ENCODE measurements at regions not wholly inside any gene's neighbourhood (a gene's known extent, or its start where the extent isn't known, plus 50 kb on each side); places are given as distances from the start of the nearest gene placed in this dataset.

DNA sequence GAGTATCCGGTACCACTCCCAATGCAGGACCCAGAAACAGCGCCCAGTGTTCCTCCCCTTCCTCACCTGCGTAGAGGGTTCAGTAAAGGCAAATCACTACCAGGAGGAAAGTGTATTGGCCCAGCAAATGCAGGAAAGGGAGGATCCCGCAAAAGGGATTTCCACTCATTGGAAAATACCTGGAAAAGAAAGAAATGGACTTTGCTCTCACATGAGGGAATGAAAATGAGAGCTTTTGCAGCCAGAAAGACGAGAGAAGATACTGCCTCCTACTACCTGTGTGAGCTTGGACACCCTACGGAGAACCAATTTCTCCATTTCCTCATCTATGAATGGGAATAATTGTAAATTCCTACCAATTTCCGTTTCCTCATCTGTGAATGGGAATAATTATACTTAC, 184.1 kb upstream of the PPARGC1A start:
- peaks cover 2 to 20% (median 7%) of the 10 kb centered on the region in 4 donors for H3K4me1 ChIP-seq (ENCODE audit: control insufficient read depth in 4 of 4, insufficient read depth in 4 of 4, low read length in 3 of 4)
- no peaks in the 10 kb centered on the region for H3K9me3 ChIP-seq (ENCODE audit: control insufficient read depth in 4 of 4, low read length in 3 of 4)
- WGBS, result 65% methylated on average over 7 of the region's 7 CpGs
- H3K27me3 ChIP-seq (ENCODE audit: control insufficient read depth in 4 of 4, insufficient read depth in 4 of 4, low read length in 3 of 4), result no peaks in the 10 kb centered on the region
- H3K36me3 ChIP-seq (ENCODE audit: control insufficient read depth in 4 of 4, insufficient read depth in 3 of 4, low read depth in 1 of 4, low read length in 3 of 4), result no peaks in the 10 kb centered on the region
- no peak overlapping the region for H3K4me3 ChIP-seq (ENCODE audit: low read depth in 1 of 3, low read length in 3 of 3)
- H3K27ac ChIP-seq (ENCODE audit: low read depth in 1 of 2, low read length in 2 of 2), result no peak overlapping the region
- no peak for DNase-seq (ENCODE audit: low spot score)
- no peak for TF ChIP-seq GABPA (IDR thresholded peaks at IDR 0.05 in 1 of 2, conservative IDR thresholded peaks at IDR 0.05 in 1 of 2)
- TF ChIP-seq YY1 (IDR thresholded peaks at IDR 0.05), result peak; percentile 62
- TF ChIP-seq EGR1 (IDR thresholded peaks at IDR 0.05; ENCODE audit: low read depth in 2 of 2), result no peak
- no peak for TF ChIP-seq TAF1 (conservative IDR thresholded peaks at IDR 0.05)
- TF ChIP-seq NR2F2 (IDR thresholded peaks at IDR 0.05), result no peak
- TF ChIP-seq, protein P1, sequence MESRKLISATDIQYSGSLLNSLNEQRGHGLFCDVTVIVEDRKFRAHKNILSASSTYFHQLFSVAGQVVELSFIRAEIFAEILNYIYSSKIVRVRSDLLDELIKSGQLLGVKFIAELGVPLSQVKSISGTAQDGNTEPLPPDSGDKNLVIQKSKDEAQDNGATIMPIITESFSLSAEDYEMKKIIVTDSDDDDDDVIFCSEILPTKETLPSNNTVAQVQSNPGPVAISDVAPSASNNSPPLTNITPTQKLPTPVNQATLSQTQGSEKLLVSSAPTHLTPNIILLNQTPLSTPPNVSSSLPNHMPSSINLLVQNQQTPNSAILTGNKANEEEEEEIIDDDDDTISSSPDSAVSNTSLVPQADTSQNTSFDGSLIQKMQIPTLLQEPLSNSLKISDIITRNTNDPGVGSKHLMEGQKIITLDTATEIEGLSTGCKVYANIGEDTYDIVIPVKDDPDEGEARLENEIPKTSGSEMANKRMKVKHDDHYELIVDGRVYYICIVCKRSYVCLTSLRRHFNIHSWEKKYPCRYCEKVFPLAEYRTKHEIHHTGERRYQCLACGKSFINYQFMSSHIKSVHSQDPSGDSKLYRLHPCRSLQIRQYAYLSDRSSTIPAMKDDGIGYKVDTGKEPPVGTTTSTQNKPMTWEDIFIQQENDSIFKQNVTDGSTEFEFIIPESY (IDR thresholded peaks at IDR 0.05), result no peak
- TF ChIP-seq RAD21 (IDR thresholded peaks at IDR 0.05), result peak; percentile 22 to 45
- TF ChIP-seq, protein P2, sequence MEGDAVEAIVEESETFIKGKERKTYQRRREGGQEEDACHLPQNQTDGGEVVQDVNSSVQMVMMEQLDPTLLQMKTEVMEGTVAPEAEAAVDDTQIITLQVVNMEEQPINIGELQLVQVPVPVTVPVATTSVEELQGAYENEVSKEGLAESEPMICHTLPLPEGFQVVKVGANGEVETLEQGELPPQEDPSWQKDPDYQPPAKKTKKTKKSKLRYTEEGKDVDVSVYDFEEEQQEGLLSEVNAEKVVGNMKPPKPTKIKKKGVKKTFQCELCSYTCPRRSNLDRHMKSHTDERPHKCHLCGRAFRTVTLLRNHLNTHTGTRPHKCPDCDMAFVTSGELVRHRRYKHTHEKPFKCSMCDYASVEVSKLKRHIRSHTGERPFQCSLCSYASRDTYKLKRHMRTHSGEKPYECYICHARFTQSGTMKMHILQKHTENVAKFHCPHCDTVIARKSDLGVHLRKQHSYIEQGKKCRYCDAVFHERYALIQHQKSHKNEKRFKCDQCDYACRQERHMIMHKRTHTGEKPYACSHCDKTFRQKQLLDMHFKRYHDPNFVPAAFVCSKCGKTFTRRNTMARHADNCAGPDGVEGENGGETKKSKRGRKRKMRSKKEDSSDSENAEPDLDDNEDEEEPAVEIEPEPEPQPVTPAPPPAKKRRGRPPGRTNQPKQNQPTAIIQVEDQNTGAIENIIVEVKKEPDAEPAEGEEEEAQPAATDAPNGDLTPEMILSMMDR (IDR thresholded peaks at IDR 0.05; ENCODE audit: low read depth, low read length, missing input control), result no peak
- TF ChIP-seq FOXA1 (IDR thresholded peaks at IDR 0.05), result no peak
- peak; percentile 82 to 91 for TF ChIP-seq HNF4A (conservative IDR thresholded peaks at IDR 0.05)
- TF ChIP-seq SP1 (IDR thresholded peaks at IDR 0.05), result peak; percentile 85
- TF ChIP-seq RXRA (IDR thresholded peaks at IDR 0.05), result peak; percentile 34 to 42
- TF ChIP-seq JUND (IDR thresholded peaks at IDR 0.05), result no peak
- TF ChIP-seq, protein P3, sequence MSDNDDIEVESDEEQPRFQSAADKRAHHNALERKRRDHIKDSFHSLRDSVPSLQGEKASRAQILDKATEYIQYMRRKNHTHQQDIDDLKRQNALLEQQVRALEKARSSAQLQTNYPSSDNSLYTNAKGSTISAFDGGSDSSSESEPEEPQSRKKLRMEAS (IDR thresholded peaks at IDR 0.05), result no peak
- TF ChIP-seq, protein P4, sequence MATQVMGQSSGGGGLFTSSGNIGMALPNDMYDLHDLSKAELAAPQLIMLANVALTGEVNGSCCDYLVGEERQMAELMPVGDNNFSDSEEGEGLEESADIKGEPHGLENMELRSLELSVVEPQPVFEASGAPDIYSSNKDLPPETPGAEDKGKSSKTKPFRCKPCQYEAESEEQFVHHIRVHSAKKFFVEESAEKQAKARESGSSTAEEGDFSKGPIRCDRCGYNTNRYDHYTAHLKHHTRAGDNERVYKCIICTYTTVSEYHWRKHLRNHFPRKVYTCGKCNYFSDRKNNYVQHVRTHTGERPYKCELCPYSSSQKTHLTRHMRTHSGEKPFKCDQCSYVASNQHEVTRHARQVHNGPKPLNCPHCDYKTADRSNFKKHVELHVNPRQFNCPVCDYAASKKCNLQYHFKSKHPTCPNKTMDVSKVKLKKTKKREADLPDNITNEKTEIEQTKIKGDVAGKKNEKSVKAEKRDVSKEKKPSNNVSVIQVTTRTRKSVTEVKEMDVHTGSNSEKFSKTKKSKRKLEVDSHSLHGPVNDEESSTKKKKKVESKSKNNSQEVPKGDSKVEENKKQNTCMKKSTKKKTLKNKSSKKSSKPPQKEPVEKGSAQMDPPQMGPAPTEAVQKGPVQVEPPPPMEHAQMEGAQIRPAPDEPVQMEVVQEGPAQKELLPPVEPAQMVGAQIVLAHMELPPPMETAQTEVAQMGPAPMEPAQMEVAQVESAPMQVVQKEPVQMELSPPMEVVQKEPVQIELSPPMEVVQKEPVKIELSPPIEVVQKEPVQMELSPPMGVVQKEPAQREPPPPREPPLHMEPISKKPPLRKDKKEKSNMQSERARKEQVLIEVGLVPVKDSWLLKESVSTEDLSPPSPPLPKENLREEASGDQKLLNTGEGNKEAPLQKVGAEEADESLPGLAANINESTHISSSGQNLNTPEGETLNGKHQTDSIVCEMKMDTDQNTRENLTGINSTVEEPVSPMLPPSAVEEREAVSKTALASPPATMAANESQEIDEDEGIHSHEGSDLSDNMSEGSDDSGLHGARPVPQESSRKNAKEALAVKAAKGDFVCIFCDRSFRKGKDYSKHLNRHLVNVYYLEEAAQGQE (IDR thresholded peaks at IDR 0.05), result no peak
- peak; percentile 76 for TF ChIP-seq HNF4G (IDR thresholded peaks at IDR 0.05)
- TF ChIP-seq, protein P5, sequence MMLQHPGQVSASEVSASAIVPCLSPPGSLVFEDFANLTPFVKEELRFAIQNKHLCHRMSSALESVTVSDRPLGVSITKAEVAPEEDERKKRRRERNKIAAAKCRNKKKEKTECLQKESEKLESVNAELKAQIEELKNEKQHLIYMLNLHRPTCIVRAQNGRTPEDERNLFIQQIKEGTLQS (IDR thresholded peaks at IDR 0.05), result no peak
- no peak for TF ChIP-seq FOXA2 (IDR thresholded peaks at IDR 0.05)
- H3K9ac ChIP-seq (ENCODE audit: low read depth in 1 of 2, low read length in 2 of 2), result no peak overlapping the region
